Tibial artery (tissue), 4 donors: ENCODE measurements at regions not wholly inside any gene's neighbourhood (a gene's known extent, or its start where the extent isn't known, plus 50 kb on each side); places are given as distances from the start of the nearest gene placed in this dataset.

ENCODE experiments used
- DNase-seq, 2 donors: peaks; one replicate each; pipeline ENCODE4 v3.0.0-alpha.2; 2019
- H3K27ac ChIP-seq, 2 donors: fragments of 200-600 bp; sonication (generic) in 1 of 2; 1 replicate in 1 of 2; 2 replicates in 1 of 2; pipeline ENCODE4 v1.5.1; 2018 to 2019; ENCODE audit warnings: mild to moderate bottlenecking in 1 of 2
- H3K27me3 ChIP-seq, 2 donors: fragments of 200-600 bp; sonication (generic) in 1 of 2; one replicate each; pipeline versions ENCODE4 v1.5.1 to v1.6.0; 2016 to 2019
- H3K36me3 ChIP-seq, 3 donors: fragments of 200-600 bp; sonication (generic) in 2 of 3; one replicate each; pipeline ENCODE4 v1.5.1; 2016 to 2019; ENCODE audit warnings: mild to moderate bottlenecking in 2 of 3
- H3K4me1 ChIP-seq, 4 donors: fragments of 200-600 bp; sonication (generic) in 2 of 4; 1 replicate in 3 of 4; 2 replicates in 1 of 4; pipeline ENCODE4 v1.5.1; 2016 to 2019
- H3K4me3 ChIP-seq, 2 donors: fragments of 200-600 bp; sonication (generic) in 1 of 2; 1 replicate in 1 of 2; 2 replicates in 1 of 2; pipeline ENCODE4 v1.5.1; 2018 to 2019; ENCODE audit warnings: mild to moderate bottlenecking in 2 of 2
- H3K9me3 ChIP-seq, 3 donors: fragments of 200-600 bp; sonication (generic) in 1 of 3; one replicate each; pipeline ENCODE4 v1.5.1; 2016 to 2019
- CTCF ChIP-seq, 2 experiments: fragments of 200-600 bp in 1 of 2; fragments of 450-650 bp in 1 of 2; IDR thresholded peaks; one replicate each; pipeline ENCODE4 v1.5.1; 2017 to 2019; ENCODE audit warnings: antibody characterized with exemption in 2 of 2, mild to moderate bottlenecking in 1 of 2, moderate library complexity in 1 of 2
- intact Hi-C: fragments of 100-400 bp; cut with DNase I; formaldehyde crosslinking; loops from one replicate; pipeline ENCODE4 v1.15.0; 2023; ENCODE audit warnings: low total_unique reads

GRCh38 chr12:77734214-77734883, 96.3 kb upstream of the NAV3 start:
- no peak for TF ChIP-seq CTCF (IDR thresholded peaks at IDR 0.05)
- no peaks in the 10 kb centered on the region for H3K27me3 ChIP-seq
- intact Hi-C loops, result no loop called here
- H3K9me3 ChIP-seq, result peaks cover 0 to 5% (median 4%) of the 10 kb centered on the region in 3 donors
- H3K4me3 ChIP-seq, result no peak overlapping the region
- H3K4me1 ChIP-seq, result no peaks in the 10 kb centered on the region
- DNase-seq, result no peak
- H3K36me3 ChIP-seq, result no peaks in the 10 kb centered on the region
- H3K27ac ChIP-seq, result no peak overlapping the region

GRCh38 chr12:77728018-77728417, 102.7 kb upstream of the NAV3 start:
- DNase-seq, result no peak
- intact Hi-C loops, result no loop called here
- Histone ChIP-seq H3K36me3 (no peaks in the 10 kb centered on the region), H3K4me3 (no peak overlapping the region), H3K27ac (no peak overlapping the region), H3K9me3 (no peaks in the 10 kb centered on the region), H3K27me3 (no peaks in the 10 kb centered on the region), H3K4me1 (no peaks in the 10 kb centered on the region)
- TF ChIP-seq CTCF (IDR thresholded peaks at IDR 0.05), result no peak

GRCh38 chr12:77727442-77728001, 103.2 kb upstream of the NAV3 start:
- Histone ChIP-seq H3K9me3 (no peaks in the 10 kb centered on the region), H3K4me1 (no peaks in the 10 kb centered on the region), H3K27ac (no peak overlapping the region), H3K4me3 (no peak overlapping the region), H3K36me3 (no peaks in the 10 kb centered on the region), H3K27me3 (no peaks in the 10 kb centered on the region)
- no peak for TF ChIP-seq CTCF (IDR thresholded peaks at IDR 0.05)
- no peak for DNase-seq
- intact Hi-C loops, result no loop called here

- Histone ChIP-seq H3K4me1 (no peaks in the 10 kb centered on the region), H3K27ac (no peak overlapping the region), H3K9me3 (no peaks in the 10 kb centered on the region), H3K4me3 (no peak overlapping the region), H3K27me3 (no peaks in the 10 kb centered on the region), H3K36me3 (no peaks in the 10 kb centered on the region)
- DNase-seq, result no peak
- no peak for TF ChIP-seq CTCF (IDR thresholded peaks at IDR 0.05)
- intact Hi-C loops, result no loop called here
Measured at GRCh38 chr12:77725611-77726010, 105.1 kb upstream of the NAV3 start.

- Histone ChIP-seq H3K4me3 (no peak overlapping the region), H3K4me1 (no peaks in the 10 kb centered on the region), H3K27me3 (no peaks in the 10 kb centered on the region), H3K9me3 (no peaks in the 10 kb centered on the region), H3K27ac (no peak overlapping the region), H3K36me3 (no peaks in the 10 kb centered on the region)
- DNase-seq, result no peak
- peak; percentile 32 to 54 for TF ChIP-seq CTCF (IDR thresholded peaks at IDR 0.05)
- intact Hi-C loops, result loop anchor here (5.0 kb wide), 1 partner anchor 188 kb away; no protein-coding TSS in a partner anchor
Measured at GRCh38 chr12:77724367-77724957, 106.2 kb upstream of the NAV3 start.
